ENCODE measurements at regions not wholly inside any gene's neighbourhood (a gene's known extent, or its start where the extent isn't known, plus 50 kb on each side); places are given as distances from the start of the nearest gene placed in this dataset.

DNA sequence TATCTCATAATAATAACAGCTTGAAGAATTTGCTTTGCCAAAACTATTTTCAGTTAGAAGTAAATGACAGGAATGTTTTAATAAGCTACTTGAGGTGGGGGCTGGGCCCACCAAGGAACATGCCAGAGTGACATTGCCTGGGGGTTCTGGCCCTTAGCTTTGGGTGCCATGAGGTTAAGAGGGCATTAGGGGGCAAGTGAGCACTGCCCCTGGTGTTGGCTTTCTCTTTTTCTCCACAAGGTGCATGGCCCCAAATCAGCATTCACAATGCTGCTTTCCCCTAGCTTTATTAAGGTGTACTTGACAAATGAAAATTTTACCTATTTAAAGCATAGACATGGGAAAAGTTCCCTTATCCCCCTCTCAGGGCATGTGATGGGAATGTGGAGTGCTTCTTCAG, 305.4 kb downstream of the TENT4A start:
- Histone ChIP-seq H3K27ac (ENCODE audit: insufficient read depth, low read length) (no peak overlapping the region), H2BK120ac (ENCODE audit: low read depth, low read length) (no peak overlapping the region), H3K18ac (ENCODE audit: low read depth, low read length) (no peak overlapping the region), H3K27me3 (ENCODE audit: control insufficient read depth, insufficient read depth, low read length) (no peaks in the 10 kb centered on the region), H2BK5ac (ENCODE audit: low read depth, low read length, poor library complexity, severe bottlenecking) (no peak overlapping the region), H3K9me1 (ENCODE audit: insufficient read depth, low read length) (no peaks in the 10 kb centered on the region), H2AK5ac (ENCODE audit: low read depth, low read length) (no peak overlapping the region), H3K23ac (ENCODE audit: low read depth, low read length) (no peak overlapping the region), H3K9ac (ENCODE audit: low read depth, low read length) (no peak overlapping the region), H4K91ac (ENCODE audit: insufficient read depth, low read depth, low read length) (no peak overlapping the region), H3K9me3 (ENCODE audit: control insufficient read depth, insufficient read depth, low read length) (peaks cover 36% of the 10 kb centered on the region), H2BK20ac (ENCODE audit: low read depth, low read length) (no peak overlapping the region), H3K36me3 (ENCODE audit: control insufficient read depth, insufficient read depth, low read length) (no peaks in the 10 kb centered on the region), H4K5ac (ENCODE audit: low read depth, low read length) (no peak overlapping the region), H2AK9ac (replicated peaks; ENCODE audit: low read depth, low read length, poor library complexity) (no peak overlapping the region), H3K79me1 (ENCODE audit: low read depth in 1 of 2, low read length in 2 of 2) (no peaks in the 10 kb centered on the region), H4K8ac (ENCODE audit: low read depth in 2 of 2, low read length in 2 of 2) (no peak overlapping the region), H4K20me1 (ENCODE audit: insufficient read depth, low read length) (no peaks in the 10 kb centered on the region), H3K56ac (ENCODE audit: extremely low read depth, insufficient read depth, low read length) (no peak overlapping the region), H3K4me3 (ENCODE audit: insufficient read depth, low read depth, low read length) (no peak overlapping the region), H2AFZ (replicated peaks; ENCODE audit: low read length, poor library complexity) (no peak overlapping the region), H3K4me1 (ENCODE audit: control insufficient read depth, insufficient read depth, low read length) (no peaks in the 10 kb centered on the region), H3K14ac (replicated peaks; ENCODE audit: low read depth, low read length) (no peak overlapping the region), H3K4ac (ENCODE audit: low read depth, low read length) (no peak overlapping the region), H3K4me2 (ENCODE audit: low read depth, low read length) (no peak overlapping the region), H2BK15ac (ENCODE audit: low read depth, low read length) (no peak overlapping the region)
- ChIA-PET CTCF (no interaction called here), POLR2A (ENCODE audit: unreplicated experiment) (no interaction called here)
- intact Hi-C loops (cut with micrococcal nuclease) = no loop called here
- no peak for ATAC-seq (ENCODE audit: low read depth)
- in situ Hi-C loops (cut with MboI; ENCODE audit: low sequenced_read_pairs) = no loop called here
- no TSS peak for BruUV-seq (replicated peaks)
- no peak for TF ChIP-seq RFX5 (IDR thresholded peaks at IDR 0.05; ENCODE audit: low read depth, low read length)
- TF ChIP-seq ELK1 (IDR thresholded peaks at IDR 0.05; ENCODE audit: borderline replicate concordance, low read depth, low read length) = no peak
- TF ChIP-seq USF2 (IDR thresholded peaks at IDR 0.05; ENCODE audit: low read depth, low read length) = no peak
- no peak for TF ChIP-seq MAFK (IDR thresholded peaks at IDR 0.05; ENCODE audit: low read depth, low read length)
- TF ChIP-seq POLR2A (IDR thresholded peaks at IDR 0.05; ENCODE audit: low read depth, low read length) = no peak
- TF ChIP-seq CEBPB (IDR thresholded peaks at IDR 0.05; ENCODE audit: low read depth, low read length) = no peak
- TF ChIP-seq CHD1 (IDR thresholded peaks at IDR 0.05; ENCODE audit: low read depth, low read length) = no peak
- no peak for TF ChIP-seq RAD21 (IDR thresholded peaks at IDR 0.05; ENCODE audit: low read length)
- no peak for TF ChIP-seq BHLHE40 (IDR thresholded peaks at IDR 0.05; ENCODE audit: low read depth, low read length)
- no peak for TF ChIP-seq SMC3 (IDR thresholded peaks at IDR 0.05; ENCODE audit: low read depth, low read length)
- TF ChIP-seq MXI1 (IDR thresholded peaks at IDR 0.05; ENCODE audit: borderline replicate concordance, low read depth, low read length) = no peak
- no peak for TF ChIP-seq RCOR1 (IDR thresholded peaks at IDR 0.05; ENCODE audit: insufficient replicate concordance, low read length)
- TF ChIP-seq, protein P1, sequence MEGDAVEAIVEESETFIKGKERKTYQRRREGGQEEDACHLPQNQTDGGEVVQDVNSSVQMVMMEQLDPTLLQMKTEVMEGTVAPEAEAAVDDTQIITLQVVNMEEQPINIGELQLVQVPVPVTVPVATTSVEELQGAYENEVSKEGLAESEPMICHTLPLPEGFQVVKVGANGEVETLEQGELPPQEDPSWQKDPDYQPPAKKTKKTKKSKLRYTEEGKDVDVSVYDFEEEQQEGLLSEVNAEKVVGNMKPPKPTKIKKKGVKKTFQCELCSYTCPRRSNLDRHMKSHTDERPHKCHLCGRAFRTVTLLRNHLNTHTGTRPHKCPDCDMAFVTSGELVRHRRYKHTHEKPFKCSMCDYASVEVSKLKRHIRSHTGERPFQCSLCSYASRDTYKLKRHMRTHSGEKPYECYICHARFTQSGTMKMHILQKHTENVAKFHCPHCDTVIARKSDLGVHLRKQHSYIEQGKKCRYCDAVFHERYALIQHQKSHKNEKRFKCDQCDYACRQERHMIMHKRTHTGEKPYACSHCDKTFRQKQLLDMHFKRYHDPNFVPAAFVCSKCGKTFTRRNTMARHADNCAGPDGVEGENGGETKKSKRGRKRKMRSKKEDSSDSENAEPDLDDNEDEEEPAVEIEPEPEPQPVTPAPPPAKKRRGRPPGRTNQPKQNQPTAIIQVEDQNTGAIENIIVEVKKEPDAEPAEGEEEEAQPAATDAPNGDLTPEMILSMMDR (conservative IDR thresholded peaks at IDR 0.05; ENCODE audit: low read depth, low read length) = no peak
- TF ChIP-seq FOS (IDR thresholded peaks at IDR 0.05; ENCODE audit: low read depth, low read length) = no peak
- TF ChIP-seq MAZ (IDR thresholded peaks at IDR 0.05; ENCODE audit: borderline replicate concordance, low read depth, low read length) = no peak
- no peak for TF ChIP-seq NFE2L2 (IDR thresholded peaks at IDR 0.05; ENCODE audit: low read depth, low read length)
- dilution Hi-C loops (cut with HindIII; ENCODE audit: low sequenced_read_pairs, unreplicated experiment) = no loop called here
- no peak for DNase-seq

All from IMR-90 (cell line).